ENCODE measurements at regions not wholly inside any gene's neighbourhood (a gene's known extent, or its start where the extent isn't known, plus 50 kb on each side); places are given as distances from the start of the nearest gene placed in this dataset.
"Not testable (repeated sequence)": the region's sequence is repeated elsewhere in the genome, so short reads cannot be mapped to it uniquely, and the experiment has no call there.

GRCh38 chr10:33007731-33008381 lies 49.8 kb upstream of the ITGB1 start:
- TF ChIP-seq POLR2A, CTCF (IDR thresholded peaks at IDR 0.05): not testable (repeated sequence)
